HepG2 (cell line): ENCODE measurements at regions not wholly inside any gene's neighbourhood (a gene's known extent, or its start where the extent isn't known, plus 50 kb on each side); places are given as distances from the start of the nearest gene placed in this dataset.

Experiments
- GABPB1 ChIP-seq: IDR thresholded peaks from 2 replicates; pipeline ENCODE4 v1.6.1; 2016; ENCODE audit warnings: mild to moderate bottlenecking, missing genetic modification reagents, moderate library complexity, missing compliant biosample characterization
- GATAD2A ChIP-seq: IDR thresholded peaks from 2 replicates; pipeline ENCODE4 v1.6.1; 2016
- KDM6A ChIP-seq: IDR thresholded peaks from 2 replicates; pipeline ENCODE4 v1.6.1; 2016; ENCODE audit warnings: low read depth
- PTBP1 ChIP-seq: fragments of 200-400 bp; formaldehyde crosslinking; IDR thresholded peaks from 2 replicates; pipeline ENCODE4 v1.6.1; 2018; ENCODE audit warnings: low read length, low read depth; ENCODE audit not compliant: poor library complexity, severe bottlenecking
- RAD21 ChIP-seq: fragments of 450-650 bp; formaldehyde crosslinking; IDR thresholded peaks from 2 replicates; pipeline ENCODE4 v1.5.0; 2020; ENCODE audit warnings: mild to moderate bottlenecking
- THYN1 ChIP-seq: sonication (generic); formaldehyde crosslinking; IDR thresholded peaks from 2 replicates; pipeline ENCODE4 v1.8.1; 2023; ENCODE audit warnings: low read depth, mild to moderate bottlenecking, moderate library complexity, missing genetic modification reagents, borderline replicate concordance
- TP53 ChIP-seq: sonication (generic); formaldehyde crosslinking; conservative IDR thresholded peaks from 2 replicates; pipeline ENCODE4 v1.4.0; 2020; ENCODE audit warnings: missing genetic modification reagents
- ZKSCAN5 ChIP-seq: sonication (generic); formaldehyde crosslinking; IDR thresholded peaks from 2 replicates; pipeline ENCODE4 v1.5.1; 2020; ENCODE audit warnings: mild to moderate bottlenecking, missing genetic modification reagents
- ZNF224 ChIP-seq: sonication (generic); formaldehyde crosslinking; IDR thresholded peaks from 2 replicates; pipeline ENCODE4 v1.5.0; 2020; ENCODE audit warnings: mild to moderate bottlenecking, missing genetic modification reagents
- ZNF225 ChIP-seq: sonication (generic); formaldehyde crosslinking; IDR thresholded peaks from 2 replicates; pipeline ENCODE4 v1.4.0; 2020; ENCODE audit warnings: mild to moderate bottlenecking, missing genetic modification reagents
- ZNF30 ChIP-seq: sonication (generic); formaldehyde crosslinking; IDR thresholded peaks from 2 replicates; pipeline ENCODE4 v1.5.0; 2020; ENCODE audit warnings: mild to moderate bottlenecking, missing genetic modification reagents
- ZNF550 ChIP-seq: sonication (generic); formaldehyde crosslinking; IDR thresholded peaks from 2 replicates; pipeline ENCODE4 v1.4.0; 2020; ENCODE audit warnings: mild to moderate bottlenecking, missing genetic modification reagents, borderline replicate concordance
- ZNF569 ChIP-seq: sonication (generic); formaldehyde crosslinking; IDR thresholded peaks from 2 replicates; pipeline ENCODE4 v1.5.0; 2020; ENCODE audit warnings: mild to moderate bottlenecking, missing genetic modification reagents, moderate library complexity, borderline replicate concordance
- ZSCAN21 ChIP-seq: sonication (generic); formaldehyde crosslinking; IDR thresholded peaks from 2 replicates; pipeline ENCODE4 v1.8.0; 2022; ENCODE audit warnings: mild to moderate bottlenecking, missing genetic modification reagents, moderate library complexity, borderline replicate concordance
- TF ChIP-seq, protein P1 (sequence below): sonication (generic); formaldehyde crosslinking; IDR thresholded peaks from 2 replicates; pipeline ENCODE4 v1.4.0; 2020; ENCODE audit warnings: missing genetic modification reagents
- TF ChIP-seq, protein P2 (sequence below): sonication (generic); formaldehyde crosslinking; conservative IDR thresholded peaks from 2 replicates; pipeline ENCODE4 v1.8.0; 2022; ENCODE audit warnings: mild to moderate bottlenecking, moderate library complexity, missing genetic modification reagents
- TF ChIP-seq, protein P3 (sequence below): sonication (generic); formaldehyde crosslinking; IDR thresholded peaks from 2 replicates; pipeline ENCODE4 v1.5.0; 2020; ENCODE audit warnings: missing genetic modification reagents
- TF ChIP-seq, protein P4 (sequence below): IDR thresholded peaks from 2 replicates; pipeline ENCODE4 v1.6.1; 2012; ENCODE audit warnings: inconsistent platforms

DNA sequence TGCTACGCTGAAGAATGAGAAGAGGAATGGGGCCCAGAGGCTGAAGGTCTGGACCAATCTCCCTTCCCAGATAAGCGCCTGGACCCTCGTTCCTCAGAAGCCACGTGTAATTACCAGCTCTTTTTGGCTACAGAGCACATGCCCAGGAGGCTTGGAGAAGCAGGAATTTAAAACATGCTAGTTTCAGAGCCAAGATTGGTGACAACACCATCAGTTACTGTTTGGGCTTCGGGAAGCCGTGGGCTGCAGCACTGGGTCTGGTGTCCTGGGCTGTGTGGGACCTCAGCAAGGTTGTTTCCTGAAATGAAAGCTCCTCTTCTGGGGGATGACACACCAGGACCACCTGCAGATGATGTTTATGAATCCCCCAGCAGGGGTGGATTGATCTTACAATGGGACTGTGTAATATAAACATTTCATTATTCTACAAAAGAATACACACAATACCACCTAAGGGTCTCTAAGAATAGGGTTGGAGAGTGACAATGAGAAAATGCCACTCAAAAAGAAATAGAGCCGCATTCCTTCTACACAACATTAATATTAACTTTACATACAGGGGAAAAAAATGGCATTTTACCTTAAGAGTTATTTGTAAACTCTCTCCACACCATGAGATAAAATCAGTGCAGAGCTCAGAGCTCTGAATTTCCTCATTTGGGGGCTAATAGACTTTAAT, 207.8 kb upstream of the FOXQ1 start (continued):
- TF ChIP-seq, protein P1, sequence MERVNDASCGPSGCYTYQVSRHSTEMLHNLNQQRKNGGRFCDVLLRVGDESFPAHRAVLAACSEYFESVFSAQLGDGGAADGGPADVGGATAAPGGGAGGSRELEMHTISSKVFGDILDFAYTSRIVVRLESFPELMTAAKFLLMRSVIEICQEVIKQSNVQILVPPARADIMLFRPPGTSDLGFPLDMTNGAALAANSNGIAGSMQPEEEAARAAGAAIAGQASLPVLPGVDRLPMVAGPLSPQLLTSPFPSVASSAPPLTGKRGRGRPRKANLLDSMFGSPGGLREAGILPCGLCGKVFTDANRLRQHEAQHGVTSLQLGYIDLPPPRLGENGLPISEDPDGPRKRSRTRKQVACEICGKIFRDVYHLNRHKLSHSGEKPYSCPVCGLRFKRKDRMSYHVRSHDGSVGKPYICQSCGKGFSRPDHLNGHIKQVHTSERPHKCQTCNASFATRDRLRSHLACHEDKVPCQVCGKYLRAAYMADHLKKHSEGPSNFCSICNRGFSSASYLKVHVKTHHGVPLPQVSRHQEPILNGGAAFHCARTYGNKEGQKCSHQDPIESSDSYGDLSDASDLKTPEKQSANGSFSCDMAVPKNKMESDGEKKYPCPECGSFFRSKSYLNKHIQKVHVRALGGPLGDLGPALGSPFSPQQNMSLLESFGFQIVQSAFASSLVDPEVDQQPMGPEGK (CRISPR knock-in tag): no peak
- TF ChIP-seq GATAD2A (CRISPR knock-in tag) (no peak), PTBP1 (no peak), ZNF224 (CRISPR knock-in tag) (no peak), ZNF550 (CRISPR knock-in tag) (no peak), THYN1 (CRISPR knock-in tag) (no peak), TP53 (CRISPR knock-in tag) (no peak), ZSCAN21 (CRISPR knock-in tag) (no peak), KDM6A (CRISPR knock-in tag) (no peak), ZNF569 (no peak), GABPB1 (CRISPR knock-in tag) (no peak), RAD21 (CRISPR knock-in tag) (no peak), ZNF30 (CRISPR knock-in tag) (no peak), ZKSCAN5 (CRISPR knock-in tag) (no peak), ZNF225 (CRISPR knock-in tag) (no peak)
- TF ChIP-seq, protein P2, sequence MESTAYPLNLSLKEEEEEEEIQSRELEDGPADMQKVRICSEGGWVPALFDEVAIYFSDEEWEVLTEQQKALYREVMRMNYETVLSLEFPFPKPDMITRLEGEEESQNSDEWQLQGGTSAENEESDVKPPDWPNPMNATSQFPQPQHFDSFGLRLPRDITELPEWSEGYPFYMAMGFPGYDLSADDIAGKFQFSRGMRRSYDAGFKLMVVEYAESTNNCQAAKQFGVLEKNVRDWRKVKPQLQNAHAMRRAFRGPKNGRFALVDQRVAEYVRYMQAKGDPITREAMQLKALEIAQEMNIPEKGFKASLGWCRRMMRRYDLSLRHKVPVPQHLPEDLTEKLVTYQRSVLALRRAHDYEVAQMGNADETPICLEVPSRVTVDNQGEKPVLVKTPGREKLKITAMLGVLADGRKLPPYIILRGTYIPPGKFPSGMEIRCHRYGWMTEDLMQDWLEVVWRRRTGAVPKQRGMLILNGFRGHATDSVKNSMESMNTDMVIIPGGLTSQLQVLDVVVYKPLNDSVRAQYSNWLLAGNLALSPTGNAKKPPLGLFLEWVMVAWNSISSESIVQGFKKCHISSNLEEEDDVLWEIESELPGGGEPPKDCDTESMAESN (CRISPR knock-in tag): no peak
- TF ChIP-seq, protein P3, sequence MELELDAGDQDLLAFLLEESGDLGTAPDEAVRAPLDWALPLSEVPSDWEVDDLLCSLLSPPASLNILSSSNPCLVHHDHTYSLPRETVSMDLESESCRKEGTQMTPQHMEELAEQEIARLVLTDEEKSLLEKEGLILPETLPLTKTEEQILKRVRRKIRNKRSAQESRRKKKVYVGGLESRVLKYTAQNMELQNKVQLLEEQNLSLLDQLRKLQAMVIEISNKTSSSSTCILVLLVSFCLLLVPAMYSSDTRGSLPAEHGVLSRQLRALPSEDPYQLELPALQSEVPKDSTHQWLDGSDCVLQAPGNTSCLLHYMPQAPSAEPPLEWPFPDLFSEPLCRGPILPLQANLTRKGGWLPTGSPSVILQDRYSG (CRISPR knock-in tag): no peak
- TF ChIP-seq, protein P4, sequence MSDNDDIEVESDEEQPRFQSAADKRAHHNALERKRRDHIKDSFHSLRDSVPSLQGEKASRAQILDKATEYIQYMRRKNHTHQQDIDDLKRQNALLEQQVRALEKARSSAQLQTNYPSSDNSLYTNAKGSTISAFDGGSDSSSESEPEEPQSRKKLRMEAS: no peak
